HG03025 (cell line): ENCODE measurements at regions not wholly inside any gene's neighbourhood (a gene's known extent, or its start where the extent isn't known, plus 50 kb on each side); places are given as distances from the start of the nearest gene placed in this dataset.
"Not testable (repeated sequence)": the region's sequence is repeated elsewhere in the genome, so short reads cannot be mapped to it uniquely, and the experiment has no call there.

Experiments used
- ATAC-seq: cut with Tn5 transposase; IDR thresholded peaks from one replicate; pipeline ENCODE4 v1.9.1; 2021; ENCODE audit warnings: mild to moderate bottlenecking, moderate library complexity; ENCODE audit not compliant: unreplicated experiment, low FRiP score

DNA sequence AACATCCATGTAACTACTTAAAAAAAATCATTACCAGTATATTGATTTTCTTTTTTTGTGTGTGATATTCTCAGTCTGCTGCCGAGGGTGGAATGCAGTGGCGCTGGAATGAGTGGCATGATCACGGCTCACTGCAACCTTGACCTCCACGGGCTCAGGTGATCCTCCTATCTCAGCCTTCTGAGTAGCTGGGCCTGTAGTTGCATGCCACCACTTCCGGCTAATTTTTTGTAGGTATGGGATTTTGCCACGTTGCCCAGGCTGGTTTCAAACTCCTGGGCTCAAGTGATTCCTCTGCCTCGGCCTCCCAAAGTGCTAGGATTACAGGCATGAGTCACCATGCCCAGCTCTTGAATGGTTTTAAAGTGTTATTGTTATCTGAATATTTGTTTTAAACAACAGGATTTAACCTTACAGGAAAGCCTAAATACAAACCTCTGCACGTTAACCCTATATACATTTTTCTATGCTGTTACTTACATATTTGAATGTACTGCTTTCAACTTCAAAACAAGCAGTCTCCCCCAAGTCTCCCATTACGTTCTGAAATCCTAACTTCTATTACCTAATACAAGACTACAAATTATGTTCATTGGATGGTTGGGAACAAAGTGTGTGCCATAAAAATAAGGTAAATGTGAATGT, 61.7 kb downstream of the KPNA2 start:
- ATAC-seq: no peak

DNA sequence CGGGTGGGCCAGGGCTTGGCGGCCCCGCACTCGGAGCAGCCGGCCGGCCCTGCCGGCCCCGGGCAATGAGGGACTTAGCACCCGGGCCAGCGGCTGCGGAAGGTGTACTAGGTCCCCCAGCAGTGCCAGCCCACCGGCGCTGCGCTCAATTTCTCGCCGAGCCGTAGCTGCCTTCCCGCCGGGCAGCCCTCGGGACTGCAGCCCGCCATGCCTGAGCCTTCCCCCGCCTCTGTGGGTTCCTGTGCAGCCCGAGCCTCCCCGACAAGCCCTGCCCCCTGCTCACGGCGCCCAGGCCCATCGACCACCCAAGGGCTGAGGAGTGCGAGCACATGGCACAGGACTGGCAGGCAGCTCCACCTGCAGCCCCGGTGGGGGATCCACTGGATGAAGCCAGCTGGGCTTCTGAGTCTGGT, 63.8 kb downstream of the KPNA2 start:
- not testable (repeated sequence) for ATAC-seq

DNA sequence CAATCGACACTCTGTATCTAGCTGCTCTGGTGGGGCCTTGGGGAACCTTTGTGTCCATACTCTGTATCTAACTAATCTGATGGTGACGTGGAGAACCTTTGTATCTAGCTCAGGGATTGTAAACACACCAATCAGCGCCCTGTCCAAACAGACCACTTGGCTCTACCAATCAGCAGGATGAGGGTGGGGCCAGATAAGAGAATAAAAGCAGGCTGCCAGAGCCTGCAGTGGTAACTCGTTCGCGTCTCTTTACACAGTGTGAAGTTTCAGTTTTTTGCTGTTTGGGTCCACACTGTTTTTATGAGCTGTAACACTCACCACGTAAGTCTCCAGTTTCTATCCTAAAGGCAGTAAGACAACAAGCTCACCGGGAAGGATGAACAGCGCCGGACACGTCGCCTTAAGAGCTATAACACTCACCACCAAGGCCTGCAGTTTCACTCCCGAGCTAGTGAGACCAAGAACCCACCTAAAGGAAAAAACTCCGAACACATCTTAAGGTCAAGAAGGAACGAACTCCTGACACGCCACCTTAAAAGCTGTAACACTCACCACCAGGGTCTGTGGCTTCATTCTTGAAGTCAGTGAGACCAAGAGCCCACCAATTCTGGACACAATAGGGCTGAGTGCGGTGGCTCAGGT, 64.6 kb downstream of the KPNA2 start:
- no peak for ATAC-seq

DNA sequence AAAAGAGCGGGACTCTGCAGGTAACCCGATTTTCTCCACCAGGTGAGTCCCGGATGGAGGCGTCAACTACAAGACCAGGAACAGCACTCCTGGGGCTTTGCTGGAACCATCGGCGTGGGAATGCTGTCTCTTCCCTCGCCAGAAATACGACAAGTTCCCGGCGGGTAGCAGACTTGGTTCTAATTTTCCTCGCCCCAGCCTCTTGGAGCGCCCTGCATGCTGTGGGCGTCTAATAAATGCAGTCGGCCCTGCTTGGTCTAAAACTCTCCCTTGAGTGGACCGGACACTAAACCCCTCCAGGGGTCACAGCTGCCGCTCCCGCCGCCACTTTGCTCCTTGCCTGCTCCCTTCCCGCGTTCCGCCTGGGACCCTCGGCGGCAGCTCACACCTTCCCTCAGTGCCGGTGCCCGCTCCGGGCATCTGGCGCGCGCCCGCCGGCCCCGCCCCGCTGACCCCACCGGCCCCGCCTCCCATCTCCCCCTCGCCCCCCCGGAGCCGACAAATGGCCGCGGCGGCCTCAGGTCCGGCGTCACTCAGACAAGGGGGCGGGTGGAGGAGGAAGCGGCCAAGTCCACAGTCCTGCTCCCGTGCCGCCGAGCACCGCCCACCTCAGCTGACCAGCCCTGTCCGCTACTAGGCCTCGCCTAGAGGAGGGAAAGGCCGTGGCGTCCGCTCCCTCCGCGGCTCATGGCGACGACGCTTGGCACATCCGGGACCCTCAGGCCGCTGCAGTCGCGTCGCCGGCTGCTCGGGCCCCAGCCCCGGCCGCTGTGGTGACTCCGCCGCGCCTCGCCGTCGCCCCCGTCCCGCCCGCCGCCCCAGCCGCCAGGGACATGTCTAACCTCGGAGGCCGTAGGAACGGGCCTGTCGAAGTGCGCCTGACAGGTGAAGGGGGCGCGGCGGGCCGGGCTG, 65.8 kb downstream of the KPNA2 start:
- ATAC-seq: no peak

DNA sequence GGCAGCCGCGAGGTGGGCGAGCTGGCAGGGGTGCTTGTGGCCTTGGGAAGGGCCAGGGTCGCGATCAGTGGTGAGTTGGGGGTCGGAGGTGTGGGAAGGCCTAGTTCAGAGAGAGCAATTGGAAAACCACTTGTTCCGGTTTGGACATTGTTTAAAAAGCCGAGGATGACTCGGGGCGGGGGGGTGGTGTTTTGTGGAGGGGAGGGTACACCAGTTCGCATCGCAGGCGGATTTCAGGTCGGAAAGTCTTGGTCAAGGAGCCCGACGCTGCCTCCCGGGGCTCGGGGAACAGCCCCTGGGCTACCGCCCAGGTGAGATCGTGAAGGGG, 66.4 kb downstream of the KPNA2 start:
- ATAC-seq: no peak

DNA sequence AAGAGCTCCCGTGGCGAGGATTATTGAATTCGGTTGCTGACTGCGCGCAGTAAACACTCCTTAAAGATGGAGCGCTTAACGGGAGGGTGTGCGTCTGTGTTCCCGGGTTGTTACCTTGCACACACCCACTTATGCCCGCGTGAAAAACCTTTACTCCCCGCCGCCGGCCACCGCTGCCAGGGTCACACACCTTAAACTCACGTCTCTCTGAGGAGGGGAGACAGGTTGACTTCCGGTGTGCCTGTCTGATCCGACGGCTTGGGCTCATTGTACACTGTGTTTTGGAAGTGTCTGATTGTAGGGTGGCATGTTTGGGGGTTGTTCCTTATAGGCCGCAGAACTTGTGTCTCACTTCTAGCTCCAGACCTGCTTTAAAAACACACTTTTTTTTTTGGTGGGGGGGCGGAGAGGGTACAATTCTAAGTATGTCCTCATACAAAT, 66.8 kb downstream of the KPNA2 start:
- no peak for ATAC-seq

DNA sequence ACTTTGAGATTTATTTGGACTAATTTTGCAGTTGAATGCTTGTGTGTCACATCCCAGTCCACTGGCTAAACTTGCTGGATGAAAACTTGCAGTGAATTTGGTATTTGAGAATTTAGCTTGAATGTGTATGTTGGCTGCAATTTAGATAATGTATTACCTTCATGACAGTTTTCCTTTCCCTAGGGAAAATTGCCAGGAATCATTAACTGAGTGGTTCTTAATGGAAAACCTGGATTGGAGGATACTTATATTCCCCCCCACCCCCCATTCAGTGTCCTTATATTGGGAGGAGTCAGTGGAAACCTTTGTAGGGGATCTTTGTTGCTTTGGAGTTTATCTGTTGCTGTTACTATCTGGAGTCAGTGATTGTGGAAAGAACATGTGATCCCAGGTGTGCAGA, 67.6 kb downstream of the KPNA2 start:
- ATAC-seq: no peak

DNA sequence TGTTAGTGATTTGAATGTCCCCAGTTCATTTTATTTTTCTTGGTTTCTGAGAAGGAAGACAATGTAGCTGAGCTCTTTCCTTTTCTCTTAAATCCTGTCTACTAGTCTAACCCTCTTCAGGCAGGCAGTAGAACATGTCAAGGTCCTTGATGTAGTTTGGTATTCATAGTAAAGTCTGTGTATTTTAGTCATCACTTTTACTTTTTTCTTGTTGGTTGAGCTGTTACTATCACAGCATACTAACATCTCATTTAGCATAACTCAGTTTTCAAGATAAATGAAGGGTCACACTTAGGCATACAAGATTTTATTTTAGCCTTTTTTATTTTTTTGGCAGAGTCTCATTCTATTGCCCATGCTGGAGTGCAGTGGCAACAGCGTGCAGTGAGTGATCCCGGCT, 70.5 kb downstream of the KPNA2 start:
- no peak for ATAC-seq

DNA sequence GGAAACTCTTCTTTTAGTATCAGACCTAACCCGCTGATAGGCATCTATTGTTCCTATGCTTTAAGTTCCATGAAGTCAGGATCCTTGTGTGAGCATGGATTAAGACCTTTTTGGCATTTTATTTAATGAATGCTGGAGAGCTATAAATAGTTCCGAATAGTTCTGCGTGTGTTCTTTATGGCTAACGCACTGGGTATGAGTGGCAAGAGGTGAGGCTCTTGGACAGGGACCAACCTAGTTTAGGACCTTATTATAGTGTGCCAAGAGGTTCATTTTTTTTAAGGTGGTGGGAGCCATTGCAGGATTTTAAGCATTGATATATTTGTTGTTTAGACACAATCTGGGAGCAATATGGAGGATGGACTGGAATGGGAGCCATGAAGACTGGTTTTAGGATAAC, 71.8 kb downstream of the KPNA2 start:
- no peak for ATAC-seq

DNA sequence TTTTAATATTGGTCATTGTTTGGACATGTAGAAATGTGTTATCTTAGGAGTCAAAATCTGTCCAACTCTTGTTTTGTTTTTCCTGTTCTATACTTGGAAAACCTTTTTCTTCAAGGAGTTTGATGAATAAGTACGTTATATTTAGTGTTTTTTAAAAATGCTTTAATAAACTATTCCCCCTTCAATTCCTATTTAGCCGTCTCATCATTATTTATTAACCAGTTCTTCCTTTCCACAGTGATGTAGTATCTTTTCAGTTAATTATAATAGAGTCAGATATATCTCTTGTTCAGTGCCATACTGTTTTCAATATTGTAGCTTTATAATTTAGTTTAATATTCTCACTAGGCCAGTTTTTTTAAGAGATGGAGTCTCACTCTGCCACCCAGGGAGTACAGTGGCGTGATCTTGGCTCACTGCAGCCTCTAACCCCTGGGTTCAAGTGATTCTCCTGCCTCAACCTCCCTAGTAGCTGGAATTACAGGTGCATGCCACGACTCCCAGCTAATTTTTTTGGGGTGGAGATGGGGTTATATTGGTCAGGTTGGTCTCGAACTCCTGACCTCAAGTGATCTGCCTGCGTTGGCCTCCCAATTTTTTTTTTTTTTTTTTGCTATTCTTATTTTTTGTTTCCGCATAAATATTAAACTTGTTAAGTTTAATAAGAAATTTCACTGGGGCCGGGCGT, 72.9 kb downstream of the KPNA2 start:
- no peak for ATAC-seq

DNA sequence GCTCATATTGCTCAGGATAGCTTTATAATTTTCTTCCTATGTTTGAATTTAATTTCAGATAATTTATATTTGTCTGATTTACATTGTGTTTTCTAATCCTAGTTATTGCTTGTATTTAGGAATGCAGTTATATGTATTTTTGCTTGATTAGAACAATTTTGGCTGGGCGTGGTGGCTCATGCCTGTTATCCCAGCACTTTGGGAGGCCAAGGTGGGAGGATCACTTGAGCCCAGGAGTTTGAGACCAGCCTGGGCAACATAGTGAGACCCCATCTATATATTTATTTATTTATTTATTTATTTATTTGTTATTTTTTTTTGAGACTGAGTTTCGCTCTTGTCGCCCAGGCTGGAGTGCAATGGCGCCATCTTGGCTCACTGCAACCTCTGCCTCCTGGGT, 73.9 kb downstream of the KPNA2 start:
- not testable (repeated sequence) for ATAC-seq

DNA sequence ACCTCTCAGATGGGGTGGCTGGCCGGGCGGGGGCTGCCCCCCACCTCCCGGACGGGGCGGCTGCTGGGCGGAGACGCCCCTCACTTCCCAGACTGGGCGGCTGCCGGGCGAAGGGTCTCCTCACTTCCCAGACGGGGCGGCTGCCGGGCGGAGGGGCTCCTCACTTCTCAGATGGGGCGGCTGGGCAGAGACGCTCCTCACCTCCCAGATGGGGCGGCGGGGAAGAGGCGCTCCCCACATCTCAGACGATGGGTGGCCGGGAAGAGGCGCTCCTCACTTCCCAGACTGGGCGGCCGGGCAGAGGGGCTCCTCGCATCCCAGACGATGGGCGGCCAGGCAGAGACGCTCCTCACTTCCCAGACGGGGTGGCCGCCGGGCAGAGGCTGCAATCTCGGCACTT, 80.7 kb downstream of the KPNA2 start:
- not testable (repeated sequence) for ATAC-seq

DNA sequence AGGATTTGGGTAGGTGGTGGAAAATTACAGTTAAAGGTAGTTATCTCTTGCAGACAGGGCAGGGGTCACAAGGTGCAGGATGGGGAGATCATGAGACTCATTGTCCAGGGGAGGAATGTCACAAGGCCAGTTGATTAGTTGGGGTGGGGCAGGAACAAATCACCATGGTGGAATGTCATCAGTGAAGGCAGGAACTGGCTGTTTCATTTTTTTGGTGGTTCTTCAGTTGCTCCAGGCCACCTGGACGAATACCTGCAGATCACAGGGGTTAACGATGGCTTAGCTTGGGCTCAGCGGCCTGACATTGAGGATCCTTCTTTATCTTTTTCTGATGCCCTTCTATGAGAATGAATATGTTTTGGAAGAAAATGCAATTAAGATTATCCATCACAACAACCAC, 87.1 kb downstream of the KPNA2 start:
- no peak for ATAC-seq

DNA sequence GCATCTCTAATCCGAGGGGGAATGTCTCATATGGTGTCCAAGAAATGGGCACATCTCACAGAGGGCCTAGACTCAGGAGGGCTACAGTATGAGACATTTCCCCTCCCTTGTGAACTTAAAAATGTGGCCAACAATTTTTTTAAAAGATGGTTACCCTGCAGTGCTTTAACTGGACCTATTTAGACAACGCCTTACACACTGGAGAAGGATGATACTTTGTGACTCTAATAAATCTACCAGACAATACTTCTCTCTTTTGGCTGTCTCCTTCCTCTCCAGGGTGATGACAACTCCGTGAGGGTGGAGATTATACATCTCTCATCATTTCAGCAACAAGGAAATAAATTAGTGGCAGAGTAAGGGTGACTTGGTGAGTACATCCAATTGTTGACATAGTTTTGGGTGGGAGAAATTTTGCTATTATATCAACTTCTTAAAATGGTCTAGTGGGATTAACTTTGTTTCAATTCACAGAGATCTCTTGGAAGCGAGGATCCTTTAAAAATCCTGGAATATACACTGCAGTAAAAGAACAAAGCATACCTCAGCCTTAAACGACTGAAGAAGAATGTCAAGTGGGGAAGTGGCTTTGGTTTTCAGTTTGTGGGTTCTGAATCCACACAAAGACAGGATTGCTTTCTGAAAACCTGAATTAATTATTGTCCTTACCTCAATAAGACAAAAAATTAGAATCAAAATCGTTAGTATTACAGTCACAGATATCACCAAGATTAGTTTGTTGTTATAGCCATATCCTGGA, 89.8 kb downstream of the KPNA2 start:
- ATAC-seq: no peak

DNA sequence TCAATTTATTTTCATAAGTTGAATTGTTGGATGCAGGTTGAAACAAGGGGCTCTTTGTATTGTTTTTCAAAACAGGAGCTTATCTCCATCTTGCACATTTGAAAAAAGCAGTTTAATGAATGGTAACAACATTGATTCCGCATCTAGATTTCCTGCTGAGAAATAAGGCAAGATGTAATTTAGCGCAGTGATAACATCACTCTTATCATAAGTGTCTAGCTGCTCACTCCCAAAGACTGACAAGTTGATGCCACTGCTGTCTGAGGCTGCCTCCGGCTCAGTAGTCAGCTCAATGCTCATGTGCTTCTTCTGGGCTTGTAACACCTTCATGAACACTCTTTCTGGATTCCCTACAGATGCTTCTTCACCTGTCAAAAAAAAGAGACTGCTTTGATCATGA, 92.4 kb downstream of the KPNA2 start:
- ATAC-seq: no peak

DNA sequence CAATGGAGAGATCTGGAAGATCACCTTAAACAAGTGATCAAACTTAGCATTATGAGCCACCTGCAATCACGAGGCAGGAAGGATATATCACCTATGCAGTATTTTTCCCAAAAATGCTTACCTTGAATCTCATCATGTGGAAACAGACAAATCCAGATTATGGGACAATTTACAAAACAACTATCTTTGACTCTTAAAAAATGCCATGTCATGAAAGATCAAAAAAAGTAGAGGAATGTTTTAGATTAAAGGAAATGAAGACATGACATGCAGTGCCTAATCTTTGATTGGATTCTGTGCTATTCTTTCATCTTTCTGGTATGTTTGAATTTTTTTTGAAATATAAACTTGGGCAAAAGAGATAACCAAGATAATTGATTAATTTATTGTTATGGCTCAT, 95.9 kb downstream of the KPNA2 start:
- no peak for ATAC-seq

DNA sequence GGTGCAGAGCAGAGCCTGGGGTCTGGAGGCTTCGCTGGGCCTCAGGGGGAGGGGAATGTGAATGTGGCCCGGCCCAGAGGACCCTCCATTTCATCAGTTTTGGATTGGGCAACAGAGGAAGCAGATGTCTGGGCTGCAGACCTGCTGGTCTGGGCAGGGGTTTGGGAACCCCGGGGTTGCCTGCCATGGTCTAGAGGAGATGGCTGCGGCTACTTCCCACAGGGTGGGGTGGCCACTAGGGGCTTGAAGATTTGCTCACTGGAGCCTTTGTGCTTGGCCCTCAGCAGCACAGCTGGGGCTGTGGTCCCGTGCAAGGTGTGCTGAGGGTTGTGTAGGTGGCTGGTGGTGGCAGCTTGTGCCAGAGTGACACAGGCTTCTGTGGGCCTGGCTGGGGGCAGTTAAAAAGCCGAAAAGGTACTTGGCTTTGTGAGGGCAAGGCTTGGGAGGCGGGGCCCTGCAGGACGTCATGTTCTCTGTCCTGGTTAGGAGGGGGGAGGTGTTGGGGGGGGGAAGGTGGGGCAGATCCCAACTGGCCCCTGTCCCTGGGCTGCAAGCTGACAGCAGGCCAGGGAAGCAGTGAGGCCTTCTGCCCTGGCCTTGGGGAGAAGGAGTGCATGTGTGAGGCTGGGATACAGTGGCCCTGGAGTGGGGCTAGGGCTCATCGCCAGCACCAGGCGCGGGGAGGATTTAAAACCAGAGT, 98.0 kb downstream of the KPNA2 start:
- ATAC-seq: no peak

DNA sequence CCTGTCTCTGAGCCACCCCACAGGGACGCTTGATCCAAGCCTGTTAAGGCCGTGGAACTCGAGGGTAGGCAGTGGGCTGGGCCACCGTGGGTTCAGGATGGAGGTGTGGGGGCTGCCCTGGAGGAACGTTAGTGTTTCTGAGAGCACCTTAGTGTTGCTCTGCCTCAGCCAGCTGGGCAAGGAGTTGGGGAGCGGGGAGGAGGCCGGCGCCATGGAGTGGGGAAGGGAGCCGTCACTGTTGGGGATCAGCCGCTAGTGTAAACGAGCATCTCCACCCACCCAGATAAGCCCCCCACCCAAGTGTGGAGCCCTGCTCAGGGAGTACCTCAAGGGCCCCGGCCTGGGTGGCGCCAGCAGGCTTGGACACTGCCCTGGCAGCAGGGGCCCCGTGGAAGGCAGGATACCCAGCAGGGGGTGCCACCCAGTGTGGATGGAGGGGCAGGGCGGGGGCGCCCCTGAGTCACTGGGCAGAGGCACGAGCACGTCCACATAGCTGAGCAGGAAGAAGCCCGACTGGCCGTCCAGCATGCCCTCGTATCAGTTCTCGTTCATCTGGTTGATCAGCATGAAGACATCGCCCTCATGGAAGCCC, 98.6 kb downstream of the KPNA2 start:
- ATAC-seq: no peak

DNA sequence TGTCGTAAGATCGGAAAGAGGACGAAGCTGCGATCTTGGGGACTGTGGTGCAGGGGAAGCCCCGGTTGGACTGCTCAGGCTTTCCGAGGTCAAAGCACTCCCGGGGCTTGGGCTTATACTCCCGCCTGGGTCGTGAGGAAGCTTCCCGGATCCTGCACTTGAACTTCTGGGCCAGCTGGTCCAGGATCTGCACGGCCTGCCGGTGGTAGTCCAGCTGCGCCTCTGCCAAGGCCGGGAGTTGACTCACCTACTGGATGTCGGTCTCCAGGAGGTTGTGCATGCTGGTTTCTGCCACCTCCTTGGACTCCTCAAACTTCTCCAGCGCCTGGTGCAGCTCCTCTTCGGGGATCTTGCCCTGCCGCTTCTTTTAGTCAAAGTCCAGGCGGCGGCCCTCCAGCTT, 99.2 kb downstream of the KPNA2 start:
- no peak for ATAC-seq
